Stimulated activated CD4-positive, alpha-beta T cell treated with anti-CD3 and anti-CD28 coated beads, Interleukin-15, amount 100 ng/mL, for 24 hours (primary cell): ENCODE measurements at regions not wholly inside any gene's neighbourhood (a gene's known extent, or its start where the extent isn't known, plus 50 kb on each side); places are given as distances from the start of the nearest gene placed in this dataset.

Experiments
- DNase-seq: peaks from one replicate; pipeline ENCODE4 v3.0.0-alpha.2; 2020

DNA sequence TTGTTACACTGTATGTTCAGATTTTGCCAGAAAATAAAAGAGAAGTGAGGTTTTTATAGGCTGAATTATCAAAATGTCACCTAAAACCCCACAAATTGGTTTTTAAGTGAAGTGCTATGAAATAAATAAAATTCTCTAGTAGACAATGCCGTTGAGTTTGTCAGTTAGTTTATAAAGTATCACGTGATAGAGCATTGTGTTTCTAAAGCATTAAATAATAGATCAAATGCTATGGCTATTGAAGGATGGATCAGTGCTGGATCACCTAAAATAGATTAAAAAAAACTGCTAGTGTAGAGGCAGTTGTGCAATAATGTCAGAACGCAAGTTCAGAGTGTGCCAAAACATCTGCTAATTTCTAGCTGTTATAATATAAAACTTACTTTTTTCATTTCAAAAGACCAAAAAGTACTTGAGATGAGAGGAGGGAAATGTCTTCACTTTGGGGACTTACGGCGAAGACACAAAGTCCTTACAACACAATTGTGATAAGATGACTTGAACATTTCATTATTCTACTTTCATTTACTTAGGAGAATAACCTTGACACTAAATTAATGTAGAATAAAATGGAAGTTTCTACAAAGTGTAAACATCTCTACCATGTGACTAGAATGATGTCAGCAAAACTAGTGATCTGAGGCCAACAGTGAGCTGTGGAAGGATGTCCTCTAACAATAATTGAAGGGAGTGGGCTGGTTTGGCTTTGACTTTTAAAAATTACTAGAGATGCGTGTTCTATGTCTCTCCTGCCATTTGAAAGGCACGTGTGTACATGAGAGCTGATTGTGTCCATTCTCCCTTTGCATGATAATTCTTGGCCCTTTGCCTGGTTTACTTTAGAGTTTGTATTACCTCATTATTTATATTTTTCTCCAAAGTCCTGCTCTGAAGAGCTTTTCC, 154.4 kb upstream of the PDE3A start:
- no peak for DNase-seq

DNA sequence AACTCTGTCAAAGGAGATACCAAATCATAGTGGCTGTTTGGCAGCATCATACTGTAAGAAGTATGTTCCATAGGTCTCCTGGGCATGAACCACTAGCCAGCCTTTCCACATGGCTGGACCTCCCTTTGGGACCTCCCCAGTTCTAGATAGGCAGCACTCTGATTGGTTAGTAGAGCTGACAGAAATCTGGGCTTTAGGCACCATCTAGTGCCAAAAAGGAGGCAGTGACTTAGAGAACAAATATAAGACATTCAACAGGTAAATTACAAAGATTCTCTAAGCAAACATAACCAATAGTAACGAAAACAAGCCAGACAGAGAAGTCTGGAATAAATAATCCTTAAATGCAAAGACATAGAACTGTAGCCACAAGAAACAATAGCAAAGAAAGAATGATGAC, 148.0 kb upstream of the PDE3A start:
- DNase-seq = no peak

DNA sequence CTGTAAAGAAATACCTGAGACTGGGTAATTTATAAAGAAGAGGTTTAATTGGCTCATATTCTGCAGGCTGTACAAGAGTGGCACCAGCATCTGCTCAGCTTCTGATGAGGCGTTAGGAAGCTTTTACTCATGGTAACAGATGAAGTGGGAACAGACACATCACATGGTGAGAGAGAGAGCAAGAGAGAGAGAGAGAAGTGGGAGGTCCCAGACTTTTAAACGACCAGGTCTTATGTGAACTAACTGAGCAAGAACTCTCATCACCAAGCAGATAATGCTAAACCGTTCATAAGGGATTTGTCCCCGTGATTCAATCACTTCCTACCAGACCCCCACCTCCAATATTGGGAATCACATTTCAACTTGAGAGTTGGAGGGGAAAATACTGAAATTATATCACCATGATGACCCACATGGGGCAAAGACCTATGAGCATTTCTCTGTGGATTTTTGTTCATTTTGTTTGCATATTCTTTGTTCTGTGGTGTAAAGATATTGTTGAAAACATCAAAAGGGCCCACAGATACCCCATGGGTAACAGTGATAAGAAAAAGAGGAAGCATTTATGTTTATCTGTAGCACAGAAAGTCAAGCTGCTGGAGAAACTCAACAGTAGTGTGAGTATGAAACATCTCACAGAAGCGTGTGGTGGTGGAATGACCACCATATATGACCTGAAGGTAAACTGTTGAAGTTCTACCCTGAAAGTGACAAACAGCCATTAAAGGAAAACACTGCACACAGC, 135.2 kb upstream of the PDE3A start:
- no peak for DNase-seq

DNA sequence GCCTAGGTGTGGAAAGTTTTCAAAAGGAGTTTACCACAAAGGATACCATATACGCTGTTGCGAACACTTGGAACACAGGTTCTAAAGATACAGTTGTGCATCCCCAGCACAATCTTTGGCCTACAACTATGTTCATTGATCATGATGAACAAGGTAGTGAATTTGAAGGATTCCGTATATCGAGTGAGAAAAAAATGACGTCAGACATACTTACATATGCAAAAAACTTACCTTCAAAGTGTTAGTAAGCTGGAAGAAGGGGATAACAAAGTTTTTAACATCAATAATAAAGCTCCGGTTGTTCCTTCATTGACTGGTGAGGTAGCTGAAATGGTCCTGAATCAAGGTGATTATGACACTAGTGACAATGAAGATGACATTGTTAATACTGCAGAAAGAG, 133.9 kb upstream of the PDE3A start:
- no peak for DNase-seq

DNA sequence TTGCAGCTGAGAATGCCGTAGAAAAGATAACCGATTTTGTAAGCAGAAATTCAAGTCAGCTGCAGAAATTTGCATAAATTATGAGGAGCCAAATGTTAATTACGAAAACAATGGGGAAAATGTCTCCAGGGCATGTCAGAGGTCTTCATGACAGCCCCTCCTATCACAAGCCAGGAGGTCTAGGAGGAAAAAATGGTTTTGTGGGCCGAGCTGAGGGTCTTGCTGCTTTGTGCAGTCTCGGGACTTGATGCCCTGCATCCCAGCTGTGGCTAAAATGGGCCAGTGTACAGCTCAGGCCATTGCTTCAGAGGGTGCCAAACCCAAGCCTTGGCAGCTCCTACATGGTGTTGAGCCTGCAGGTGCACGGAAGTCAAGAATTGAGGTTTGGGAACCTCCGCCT, 131.2 kb upstream of the PDE3A start:
- DNase-seq = no peak

DNA sequence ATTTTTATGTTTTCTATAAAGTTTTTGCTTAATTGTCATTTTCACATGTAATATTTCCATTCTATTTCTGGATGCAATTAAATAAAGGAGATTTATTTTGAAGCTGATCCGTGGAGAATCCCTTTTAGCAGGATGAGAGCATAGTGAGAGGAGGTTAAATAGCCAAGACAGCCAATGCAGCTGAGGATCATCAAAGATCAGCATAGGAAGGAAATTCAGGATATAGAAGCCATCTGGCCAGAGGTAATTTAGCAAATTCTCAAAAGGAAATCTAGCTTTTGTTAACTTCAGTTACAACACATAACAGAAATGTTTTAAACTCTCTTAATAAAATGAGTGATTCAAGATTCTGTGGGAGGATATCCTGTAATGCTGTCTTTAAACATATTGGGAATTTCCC, 122.8 kb upstream of the PDE3A start:
- no peak for DNase-seq

DNA sequence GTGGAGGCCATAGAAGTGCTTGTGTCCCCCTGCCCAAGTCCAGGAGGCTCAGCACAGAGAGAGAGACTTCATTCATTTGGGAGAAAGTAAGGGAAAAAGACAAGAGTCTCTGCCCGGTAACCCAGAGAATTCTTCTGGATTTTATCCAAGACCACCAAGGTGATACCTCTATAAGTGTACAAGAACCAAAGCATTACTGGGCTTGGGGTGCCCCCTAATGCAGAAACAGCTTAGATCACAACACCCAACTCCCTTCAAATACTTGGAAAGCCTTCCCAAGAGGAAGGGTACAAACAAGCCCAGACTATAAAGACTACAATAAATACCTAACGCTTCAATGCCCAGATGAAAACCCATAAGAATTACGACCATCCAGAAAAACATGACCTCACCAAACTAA, 119.7 kb upstream of the PDE3A start:
- DNase-seq = no peak

DNA sequence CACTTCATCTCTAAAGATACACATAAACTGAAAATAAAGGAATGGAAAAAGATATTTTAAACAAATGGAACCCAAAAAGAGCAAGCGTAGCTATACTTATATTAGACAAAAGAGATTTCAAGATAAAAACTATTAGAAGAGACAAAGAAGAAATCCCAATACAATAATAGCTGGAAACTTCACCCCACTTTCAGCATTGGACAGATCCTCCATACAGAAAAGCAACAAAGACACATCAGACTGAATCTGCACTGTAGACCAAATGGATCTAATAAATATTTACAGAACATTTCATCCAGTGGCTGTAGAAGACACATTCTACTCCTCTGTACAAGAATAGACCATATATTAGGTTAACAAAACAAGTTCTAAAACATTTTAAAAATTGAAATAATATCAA, 117.6 kb upstream of the PDE3A start:
- DNase-seq = no peak

DNA sequence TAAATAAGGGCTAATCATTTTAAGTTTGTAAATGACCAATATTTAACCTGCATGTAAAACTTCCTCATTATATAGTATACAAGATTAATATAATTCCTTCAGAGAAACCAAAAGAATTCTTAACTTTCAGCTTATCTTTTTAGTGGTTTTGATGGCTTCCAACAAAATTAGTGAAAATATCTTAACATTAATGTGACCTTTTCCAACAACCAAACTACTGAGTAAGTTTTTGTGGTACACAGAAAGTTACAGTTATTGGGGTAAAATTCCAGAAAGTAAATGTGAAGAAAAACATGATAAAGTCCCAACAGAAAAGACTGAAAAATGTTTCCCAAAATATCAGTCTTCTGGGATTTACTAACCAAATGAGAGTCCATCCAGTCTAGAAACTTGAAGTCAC, 111.0 kb upstream of the PDE3A start:
- no peak for DNase-seq

DNA sequence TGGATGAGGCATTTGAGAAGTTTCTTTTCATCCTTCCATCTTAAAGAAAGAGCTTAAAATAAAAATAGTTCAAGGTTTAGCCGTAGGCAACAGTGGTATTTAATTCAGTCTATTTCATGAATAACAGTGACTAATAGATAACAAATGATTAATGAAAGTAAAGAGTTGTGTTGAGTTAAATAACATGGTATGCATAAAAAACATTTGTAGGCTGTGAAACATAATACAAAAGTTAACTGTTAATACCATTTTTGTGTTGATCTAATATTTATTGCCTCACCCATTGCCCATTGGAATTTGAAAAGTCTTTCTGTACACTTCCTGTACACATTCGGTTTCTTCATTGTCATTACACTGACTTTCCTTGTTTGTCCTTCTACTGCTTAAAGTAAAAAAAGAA, 108.6 kb upstream of the PDE3A start:
- no peak for DNase-seq

DNA sequence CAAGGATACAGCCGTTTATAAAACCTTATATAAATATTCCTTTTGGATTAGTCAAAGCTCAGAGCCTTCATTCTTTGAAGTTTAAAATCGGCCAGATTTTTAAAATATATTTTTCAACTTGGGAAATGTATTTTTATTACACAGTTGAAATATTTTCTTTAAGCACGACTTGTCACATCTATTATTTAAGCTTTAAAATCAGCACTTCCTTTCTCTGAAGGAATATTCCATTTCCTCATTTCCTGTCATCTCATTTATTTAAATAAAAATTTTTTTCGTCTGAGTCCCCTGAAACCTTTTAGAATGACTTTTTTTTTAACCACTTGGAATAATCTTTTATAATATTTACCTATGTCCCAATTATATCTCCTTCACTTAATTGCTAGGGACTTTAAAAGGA, 107.5 kb upstream of the PDE3A start:
- DNase-seq = no peak

DNA sequence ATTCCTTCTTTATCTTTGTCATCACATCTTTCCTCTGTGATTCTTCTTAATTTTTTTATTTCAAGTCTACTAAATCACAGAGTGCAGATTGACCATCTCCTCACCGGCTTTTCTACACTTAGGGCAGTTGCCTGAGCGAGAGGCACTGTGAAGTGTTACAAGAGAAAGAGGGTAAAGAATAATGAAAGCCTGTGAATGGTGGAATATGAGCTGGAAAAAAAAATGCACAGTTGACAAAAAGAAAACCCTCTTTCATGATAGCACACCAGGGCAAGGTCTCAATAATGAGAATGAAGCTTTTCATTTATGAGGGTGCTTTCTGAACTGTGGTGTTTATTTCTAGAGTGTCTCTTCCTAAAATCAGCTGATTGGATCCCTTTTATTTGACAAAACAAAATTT, 106.2 kb upstream of the PDE3A start:
- no peak for DNase-seq

DNA sequence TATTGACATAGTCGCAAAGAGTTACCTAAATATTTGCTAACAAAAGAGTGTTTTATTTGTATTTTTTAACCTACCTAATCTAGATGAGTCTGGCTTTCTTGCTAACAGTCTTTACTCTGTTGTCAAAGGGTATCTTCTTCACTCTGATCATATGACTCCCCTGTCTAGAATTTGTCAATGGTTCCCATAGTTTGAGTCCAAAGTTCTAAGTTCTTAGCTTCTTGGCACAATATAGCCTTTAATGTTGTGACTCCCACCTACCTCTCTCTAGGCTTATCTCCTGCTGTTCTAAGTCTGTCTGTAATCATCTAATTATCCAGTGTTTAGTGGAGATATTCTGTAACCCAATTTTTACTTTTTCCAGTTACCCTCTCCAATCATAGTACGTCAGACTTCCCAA, 104.3 kb upstream of the PDE3A start:
- no peak for DNase-seq

DNA sequence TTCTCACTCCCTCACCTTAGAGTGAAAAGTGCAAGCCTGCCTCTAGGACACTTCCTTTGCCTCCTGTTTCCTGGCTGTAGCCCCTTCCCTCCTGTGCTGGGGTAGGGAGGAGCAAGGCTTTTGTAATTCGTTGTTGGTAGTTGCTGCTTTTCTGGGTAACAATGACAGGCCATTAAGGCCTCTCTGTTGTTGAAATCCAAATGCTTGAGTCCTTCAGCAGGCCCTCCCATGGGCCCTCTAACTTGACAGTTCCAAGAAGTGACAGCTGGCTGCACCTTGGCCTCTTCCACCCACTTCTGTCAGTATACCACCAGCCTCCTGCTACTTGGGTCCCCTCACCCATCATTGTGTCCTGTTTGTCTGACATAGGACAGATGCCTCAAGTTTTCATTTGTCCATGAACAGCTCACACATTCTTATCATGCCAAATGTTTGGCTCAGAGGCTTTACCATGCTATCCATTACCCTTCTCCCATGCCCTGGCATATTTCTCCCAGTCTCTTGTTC, 103.7 kb upstream of the PDE3A start:
- DNase-seq = no peak

DNA sequence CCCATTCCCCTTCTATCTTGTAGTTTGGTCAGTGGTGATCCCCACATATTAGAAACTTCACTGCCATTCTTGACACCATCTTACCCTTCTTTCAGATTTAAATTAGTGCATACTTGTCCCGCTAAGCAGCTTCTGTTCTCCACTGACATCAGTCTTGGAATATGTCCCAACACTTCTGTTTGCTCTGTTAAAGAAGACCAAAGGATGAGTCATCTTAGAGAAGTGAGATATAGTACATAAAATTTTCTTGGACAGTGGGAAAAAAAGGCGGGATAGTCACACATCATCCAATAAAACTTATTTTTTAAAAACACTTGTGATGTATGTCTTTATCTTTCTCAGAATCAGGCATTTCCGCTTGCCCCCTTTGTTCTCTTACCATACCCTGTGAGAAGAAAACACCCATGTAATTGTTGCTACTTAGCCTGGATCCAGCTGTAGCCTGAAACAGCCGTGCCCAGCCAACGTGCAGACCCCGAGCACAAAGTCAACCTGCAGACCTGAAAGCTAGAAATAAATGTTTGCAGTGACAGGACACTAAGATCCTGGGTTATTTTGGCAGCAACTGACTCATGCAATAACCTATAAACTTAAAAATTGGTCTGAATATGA, 100.1 kb upstream of the PDE3A start:
- DNase-seq = no peak

DNA sequence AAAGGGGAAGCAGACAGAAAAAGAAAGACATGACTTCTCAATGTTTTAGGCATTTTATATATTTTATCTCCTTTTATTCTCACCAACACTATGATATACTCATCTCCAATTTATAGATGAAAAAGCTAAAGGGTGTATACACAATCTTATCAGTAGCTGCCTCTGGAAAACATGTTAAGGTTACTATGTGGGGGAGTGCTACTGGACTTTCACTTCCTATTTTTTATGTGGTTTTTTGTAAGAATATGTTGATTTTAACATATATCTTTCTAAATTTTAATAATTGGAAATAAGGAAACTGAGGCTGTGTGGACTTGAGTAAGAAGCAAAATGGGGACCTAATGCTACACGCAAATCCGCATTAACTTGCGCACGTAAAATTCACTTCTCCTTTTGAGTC, 99.6 kb upstream of the PDE3A start:
- no peak for DNase-seq

DNA sequence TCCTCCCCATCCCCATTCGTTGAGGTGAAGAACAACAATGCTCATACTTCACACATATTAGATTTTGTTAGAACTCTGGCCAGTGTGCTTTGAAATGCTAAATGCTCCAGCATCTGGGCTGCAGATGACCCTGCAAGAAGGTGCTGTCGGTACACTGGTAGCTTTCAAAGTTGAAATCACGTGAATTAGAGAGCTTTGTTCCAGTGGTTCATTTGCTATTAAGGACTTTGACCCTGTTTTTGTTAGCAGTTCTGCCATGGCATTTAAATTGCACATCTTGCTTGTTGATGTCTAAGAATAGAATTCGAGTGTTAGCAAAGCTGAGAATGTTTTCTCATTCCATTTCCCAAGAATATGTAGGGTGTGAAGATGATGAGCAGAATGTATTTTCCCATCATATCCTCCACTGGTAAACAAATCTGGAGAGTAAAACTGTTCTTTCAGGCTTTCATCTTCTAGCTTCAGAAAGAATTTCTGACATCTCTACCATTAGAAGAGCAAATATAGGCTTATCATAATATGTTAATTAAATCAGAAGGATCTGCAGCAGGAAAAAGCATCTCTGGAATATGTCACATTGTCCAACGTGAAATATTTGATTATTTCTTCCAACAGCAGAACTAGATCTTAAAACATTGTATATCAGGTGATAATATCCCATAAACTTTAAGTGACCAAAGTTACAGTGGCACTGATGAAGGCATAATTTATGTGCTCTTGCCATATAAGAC, 98.8 kb upstream of the PDE3A start:
- no peak for DNase-seq

DNA sequence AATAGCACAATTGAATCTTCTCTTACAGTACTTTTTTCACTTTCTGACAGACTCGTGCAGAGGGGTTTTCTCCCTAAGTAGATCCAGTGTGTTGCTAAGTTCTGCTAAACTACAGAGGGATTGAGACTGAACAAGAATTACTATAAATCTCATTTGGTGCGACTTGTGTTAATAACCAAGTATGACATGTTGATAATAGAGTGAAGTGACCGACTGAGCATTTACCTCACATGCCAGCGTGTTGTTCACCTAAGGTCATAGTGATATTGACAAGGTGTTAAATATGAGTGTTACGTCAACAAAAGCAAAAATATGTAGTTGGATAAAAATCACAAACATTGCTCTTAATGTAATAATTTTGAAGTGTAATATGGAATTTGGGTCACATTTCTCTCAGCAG, 97.8 kb upstream of the PDE3A start:
- DNase-seq = no peak

DNA sequence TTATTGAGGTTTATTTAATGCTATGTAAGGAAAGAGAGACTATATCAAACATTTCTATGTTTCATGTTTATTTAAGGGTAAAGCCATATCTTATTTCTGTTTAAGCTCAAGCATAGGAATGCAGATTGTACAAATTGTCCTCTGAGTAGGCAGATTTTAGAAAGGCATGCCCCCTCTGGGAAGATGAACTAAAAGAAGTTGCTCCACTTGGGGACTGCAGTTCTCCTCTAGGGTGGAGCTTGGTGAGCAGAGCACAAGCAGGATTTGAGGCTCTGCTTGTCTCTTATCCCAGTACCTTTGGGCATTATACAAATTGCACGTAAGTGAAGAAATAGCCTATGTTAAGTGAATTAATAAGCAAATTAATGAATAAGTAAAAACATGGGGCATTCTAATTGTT, 96.2 kb upstream of the PDE3A start:
- DNase-seq = no peak

DNA sequence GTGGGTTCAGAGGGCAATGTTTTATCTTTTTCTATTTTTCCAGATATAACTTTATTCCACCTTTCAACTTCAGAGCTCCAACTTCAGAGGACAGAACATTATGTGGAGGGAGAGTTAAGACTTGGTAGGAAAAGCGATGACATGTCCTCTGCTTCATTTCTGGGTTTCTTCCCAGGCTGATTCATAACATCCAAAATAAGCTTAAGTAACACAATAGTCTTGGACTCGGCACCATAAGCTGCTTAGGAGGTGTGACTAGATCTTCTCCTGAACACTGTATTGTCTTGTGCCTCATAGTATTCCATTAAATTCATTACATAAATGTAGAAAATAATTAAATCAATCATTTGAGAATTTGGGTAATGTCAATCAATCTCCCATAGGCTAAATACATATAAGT, 95.5 kb upstream of the PDE3A start:
- DNase-seq = no peak

DNA sequence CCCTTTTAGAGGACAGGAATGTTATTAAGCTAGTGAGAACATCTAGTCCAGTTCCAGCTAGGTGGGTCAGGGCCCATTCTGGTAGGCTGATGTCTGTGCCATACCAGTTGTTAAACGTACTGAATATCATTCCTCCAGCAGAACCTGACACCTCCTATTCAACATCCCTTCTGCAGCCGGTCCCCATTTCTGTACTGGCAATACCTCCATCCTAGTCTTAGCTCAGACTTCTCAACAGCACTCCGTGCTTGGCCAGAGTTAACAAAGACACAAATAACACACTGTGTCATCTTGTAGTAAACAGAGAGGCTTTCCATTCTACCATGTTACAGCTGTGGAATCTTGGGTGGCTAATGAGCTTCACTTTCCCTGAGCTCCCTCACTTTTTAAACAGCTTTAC, 94.3 kb upstream of the PDE3A start:
- no peak for DNase-seq

DNA sequence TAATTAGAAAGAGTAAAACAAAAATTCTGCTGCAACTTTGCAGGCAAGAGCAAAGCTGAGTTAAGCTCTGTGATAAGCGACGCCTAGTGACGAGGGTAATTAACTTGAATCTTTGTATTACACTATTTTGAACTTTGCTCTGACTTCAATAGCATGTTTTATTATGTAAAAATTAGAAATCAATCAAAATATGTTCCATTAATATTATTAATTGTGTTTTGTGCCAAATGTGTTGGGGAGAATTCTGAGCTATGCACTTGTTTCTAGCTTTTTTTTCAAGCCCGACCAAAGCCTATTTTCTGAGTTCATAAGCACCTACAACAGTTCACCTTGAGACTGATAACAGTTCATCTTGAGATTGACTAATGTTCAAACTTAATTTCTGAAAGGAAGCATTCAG, 90.1 kb upstream of the PDE3A start:
- no peak for DNase-seq

DNA sequence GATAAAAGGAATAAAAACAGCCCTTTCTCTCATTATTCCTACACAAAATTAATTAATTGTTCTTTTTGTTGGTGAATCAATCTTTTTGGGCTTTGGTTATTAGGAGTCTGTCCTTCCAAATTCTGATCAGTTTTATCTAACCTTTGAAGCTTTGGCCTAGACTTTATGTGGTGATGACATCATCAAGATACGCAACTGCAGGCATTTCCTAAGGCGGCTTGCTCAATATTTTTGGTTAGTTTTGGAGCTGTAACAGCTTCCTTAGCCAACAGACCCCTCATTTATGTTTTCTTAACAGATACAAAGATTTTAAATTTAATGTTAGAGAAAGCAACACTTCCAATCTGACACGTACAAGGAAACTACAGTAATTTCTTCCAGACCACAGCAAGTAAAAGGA, 87.8 kb upstream of the PDE3A start:
- no peak for DNase-seq
